ENCODE measurements at regions not wholly inside any gene's neighbourhood (a gene's known extent, or its start where the extent isn't known, plus 50 kb on each side); places are given as distances from the start of the nearest gene placed in this dataset.

DNA sequence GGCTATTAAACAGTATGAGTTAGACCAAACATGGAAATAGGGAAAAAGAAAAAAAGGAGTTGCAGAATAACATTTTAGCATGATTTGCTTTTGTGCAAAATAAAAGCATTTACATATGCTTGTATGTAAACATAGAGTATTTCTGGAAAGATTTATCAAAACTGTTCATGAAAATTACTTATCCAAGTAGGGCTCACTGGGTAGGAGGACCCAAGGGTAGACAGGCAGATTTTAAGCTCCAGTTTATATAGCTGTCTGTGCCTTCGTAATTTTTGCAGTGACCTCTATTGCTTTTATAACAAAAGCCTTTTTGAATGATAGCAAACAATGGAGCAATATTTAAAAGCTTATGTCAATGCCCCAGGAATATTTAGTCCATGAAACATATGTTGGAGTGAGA lies 228.8 kb upstream of the IRF2BP2 start:
- TF ChIP-seq ZFP69B (tag by site-specific recombination; IDR thresholded peaks at IDR 0.05) (no peak), ZFP3 (tag by site-specific recombination; IDR thresholded peaks at IDR 0.05; ENCODE audit: low read depth) (no peak), ZNF571 (tag by site-specific recombination; IDR thresholded peaks at IDR 0.05) (no peak)

All from HEK293 (cell line).